GM18499 (cell line): ENCODE measurements at regions not wholly inside any gene's neighbourhood (a gene's known extent, or its start where the extent isn't known, plus 50 kb on each side); places are given as distances from the start of the nearest gene placed in this dataset.
"Not testable (repeated sequence)": the region's sequence is repeated elsewhere in the genome, so short reads cannot be mapped to it uniquely, and the experiment has no call there.

Experiments
- ATAC-seq: cut with Tn5 transposase; IDR thresholded peaks from one replicate; pipeline ENCODE4 v1.9.1; 2021; ENCODE audit warnings: moderate number of reproducible peaks; ENCODE audit not compliant: insufficient read depth, unreplicated experiment

DNA sequence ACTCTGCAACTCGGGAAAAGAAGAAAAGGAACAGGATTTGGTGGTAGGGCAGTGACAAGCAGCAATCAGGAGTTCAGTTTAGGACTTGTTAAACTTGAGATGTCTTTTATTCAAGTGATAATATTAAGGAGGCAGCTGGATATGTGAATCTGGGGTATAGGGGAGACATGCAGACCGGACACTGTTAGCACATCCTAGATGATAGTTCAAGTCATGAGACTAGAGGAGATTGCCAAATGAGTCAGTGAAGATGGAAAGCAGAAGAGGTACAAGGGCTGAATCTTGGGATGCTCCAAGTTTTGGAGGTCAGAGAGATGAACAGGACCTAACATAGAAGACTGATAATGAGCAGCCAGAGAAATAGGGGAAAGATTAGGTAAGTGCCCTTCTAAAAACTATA, 69.5 kb upstream of the PSME4 start:
- no peak for ATAC-seq

DNA sequence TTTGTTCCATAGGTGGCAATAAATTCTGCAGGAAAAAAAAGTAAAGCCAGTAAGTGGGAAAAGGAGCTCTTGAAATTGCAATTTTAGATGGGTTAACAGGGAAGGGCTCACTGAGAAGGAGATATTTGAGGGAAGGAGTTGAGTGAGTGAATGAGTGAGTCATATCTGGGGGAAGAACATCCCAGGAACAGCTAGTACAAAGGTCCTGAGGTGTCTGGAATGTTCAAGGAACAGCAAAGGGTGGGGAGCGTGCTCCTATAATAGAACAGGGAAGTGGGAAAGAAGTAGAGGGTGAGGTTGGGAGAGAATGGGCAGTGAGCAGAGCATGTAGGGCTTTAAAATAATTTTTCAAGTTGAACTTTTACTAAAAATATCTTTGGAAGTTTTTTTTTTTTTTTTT, 68.0 kb upstream of the PSME4 start:
- ATAC-seq, result no peak

DNA sequence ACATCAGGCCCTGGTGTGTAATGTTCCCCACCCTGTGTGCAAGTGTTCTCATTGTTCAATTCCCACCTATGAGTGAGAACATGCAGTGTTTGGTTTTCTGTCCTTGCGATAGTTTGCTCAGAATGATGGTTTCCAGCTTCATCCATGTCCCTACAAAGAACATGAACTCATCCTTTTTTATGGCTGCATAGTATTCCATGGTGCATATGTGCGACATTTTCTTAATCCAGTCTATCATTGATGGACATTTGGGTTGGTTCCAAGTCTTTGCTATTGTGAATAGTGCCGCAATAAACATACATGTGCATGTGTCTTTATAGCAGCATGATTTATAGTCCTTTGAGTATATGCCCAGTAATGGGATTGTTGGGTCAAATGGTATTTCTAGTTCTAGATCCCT, 60.5 kb upstream of the PSME4 start:
- ATAC-seq, result not testable (repeated sequence)

DNA sequence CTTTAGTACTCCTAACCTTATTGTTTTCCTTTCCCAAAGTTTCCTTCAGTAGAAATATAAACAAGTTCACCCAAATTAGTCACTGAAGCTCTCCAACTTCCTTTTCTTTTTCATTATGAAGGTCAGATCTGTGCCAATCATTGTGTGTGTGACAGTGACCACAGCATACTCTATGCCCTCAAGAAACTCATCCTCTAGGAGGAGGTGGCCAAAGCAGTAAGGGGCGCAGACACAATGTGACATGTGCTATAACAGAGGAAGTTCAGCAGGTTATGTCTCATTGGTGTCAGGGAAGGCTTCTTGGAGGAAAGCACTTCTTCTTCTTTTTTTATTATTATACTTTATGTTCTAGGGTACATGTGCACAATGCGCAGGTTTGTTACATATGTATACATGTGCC, 60.0 kb upstream of the PSME4 start:
- no peak for ATAC-seq

DNA sequence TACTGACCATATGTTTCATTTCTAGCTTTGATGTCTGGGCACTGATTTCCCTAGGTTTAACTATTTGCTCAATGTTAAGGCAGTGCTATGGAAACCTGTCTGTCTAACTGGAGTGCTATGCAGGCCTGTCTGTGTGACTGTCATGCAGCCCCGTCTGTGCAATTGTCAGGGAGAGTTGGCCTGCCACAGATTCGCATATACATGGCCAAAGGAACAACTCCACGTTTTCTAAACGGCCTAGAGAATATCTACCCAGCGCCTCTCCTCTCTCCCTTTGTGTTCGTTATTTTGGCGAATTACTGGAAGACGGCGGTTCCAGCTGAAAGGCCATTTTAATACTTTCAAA, 59.6 kb upstream of the PSME4 start:
- no peak for ATAC-seq

DNA sequence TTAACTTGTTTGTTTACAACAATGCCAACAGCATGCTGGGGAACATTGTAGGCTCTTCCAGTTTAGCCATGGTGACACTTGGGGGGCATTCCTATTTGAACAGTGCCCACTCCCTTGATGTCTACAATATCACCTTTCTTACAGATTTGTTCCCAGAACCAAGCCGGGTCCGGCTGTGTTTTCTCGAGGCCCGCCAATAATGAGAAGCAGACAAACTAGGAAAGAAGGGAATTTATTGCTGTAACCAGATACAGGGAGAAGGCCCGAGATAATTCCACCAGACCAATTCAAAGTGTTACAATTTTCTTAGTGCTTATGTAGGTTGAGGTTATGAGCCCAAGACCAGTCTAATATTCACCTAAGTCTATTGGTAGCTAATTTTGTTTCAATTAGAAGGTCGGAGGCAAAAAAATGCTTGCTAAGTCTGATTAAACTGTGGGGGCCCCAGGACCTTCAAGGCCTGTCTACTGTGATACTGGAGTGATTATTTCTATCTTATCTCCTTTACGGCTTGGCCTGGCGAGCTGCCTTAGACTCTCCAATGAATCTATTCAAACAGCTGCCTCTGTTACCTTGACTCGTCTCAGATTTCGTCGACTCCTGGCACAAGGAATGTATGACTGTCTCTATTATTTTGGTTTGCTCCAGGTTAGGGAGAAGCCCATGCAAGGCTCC, 59.1 kb upstream of the PSME4 start:
- ATAC-seq, result no peak

DNA sequence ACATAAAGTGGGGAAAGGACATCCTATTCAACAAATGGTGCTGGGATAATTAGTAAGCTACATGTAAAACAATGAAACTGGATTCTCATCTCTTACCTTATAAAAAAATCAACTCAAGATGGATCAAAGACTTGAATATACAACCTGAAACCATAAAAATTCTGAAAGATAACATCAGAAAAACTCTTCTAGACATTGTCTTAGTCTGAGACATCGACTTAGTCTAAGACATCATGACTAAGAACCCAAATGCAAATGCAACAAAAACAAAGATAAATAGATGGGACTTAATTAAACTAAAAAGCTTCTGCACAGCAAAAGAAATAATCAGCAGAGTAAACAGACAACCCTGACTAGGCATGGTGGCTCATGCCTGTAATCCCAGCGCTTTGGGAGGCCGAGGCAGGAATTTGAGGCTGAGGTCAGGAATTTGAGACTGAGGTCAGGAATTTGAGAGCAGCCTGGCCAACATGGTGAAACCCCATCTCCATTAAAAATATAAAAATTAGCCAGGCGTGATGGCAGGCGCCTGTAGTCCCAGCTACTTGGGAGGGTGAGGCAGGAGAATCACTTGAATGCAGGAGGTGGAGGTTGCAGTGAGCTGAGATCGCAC, 54.8 kb upstream of the PSME4 start:
- not testable (repeated sequence) for ATAC-seq

DNA sequence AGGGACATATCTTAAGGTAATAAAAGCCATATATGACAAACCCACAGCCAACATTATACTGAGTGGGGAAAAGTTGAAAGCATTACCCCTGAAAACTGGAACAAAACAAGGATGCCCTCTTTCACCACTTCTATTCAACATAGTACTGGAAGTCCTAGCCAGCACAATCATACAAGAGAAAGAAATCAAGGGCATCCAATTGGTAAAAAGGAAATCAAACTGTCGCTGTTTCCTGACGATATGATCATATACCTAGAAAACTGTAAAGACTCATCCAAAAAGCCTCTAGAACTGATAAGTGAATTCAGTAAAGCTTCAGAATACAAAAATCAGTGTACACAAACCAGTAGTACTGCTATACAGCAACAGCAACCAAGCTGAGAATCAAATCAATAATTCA, 53.8 kb upstream of the PSME4 start:
- no peak for ATAC-seq

DNA sequence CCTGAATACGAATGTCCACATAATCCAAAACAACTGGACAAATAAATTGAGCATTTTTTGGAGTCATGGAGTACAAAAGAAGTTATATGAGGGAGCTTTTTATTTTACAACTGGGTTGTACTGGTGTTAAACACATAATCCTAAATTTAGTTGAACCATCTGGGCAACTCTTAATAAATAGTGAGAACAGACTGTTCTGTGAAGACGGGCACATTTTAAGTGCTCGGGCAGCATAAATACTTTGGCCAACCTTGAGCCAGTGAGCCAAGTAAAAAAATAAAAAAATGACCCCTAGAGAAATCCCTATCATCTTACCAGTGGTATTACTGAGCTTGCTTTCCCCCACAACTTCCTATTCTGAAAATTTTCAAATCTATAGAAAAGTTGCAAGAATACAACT, 50.9 kb upstream of the PSME4 start:
- ATAC-seq, result no peak

DNA sequence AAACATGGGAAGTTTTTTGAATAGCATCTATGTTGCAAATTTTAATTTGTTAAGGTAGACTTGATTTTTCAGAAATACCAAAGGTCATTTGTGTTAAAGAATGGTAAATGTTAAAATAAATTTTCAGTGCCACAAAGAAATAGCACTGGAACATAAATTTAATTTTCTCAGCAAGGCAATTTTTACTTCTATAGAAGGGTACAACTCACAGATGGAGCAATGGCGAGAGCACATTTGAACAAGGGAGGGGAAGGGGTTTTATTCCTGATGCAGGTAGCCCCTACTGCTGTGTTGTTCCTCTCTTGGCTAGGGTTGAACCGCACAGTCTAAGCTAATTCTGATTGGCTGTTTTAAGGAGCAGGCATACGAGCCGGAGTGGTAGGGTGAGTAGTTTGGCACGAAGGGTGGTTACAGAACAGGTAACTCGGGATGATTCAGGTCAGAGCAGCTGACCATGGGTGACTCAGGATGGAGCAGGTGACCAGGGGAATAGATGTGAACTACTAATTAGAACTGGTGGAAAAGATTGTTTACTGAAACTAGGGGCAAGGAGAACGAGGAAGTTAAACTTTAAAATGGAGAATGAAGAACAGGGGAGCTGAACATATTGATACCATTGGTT, 50.1 kb upstream of the PSME4 start:
- no peak for ATAC-seq
